T-helper 2 cell (primary cell): ENCODE measurements at regions not wholly inside any gene's neighbourhood (a gene's known extent, or its start where the extent isn't known, plus 50 kb on each side); places are given as distances from the start of the nearest gene placed in this dataset.

Source experiments
- DNase-seq, 5 experiments: peaks; one replicate each; pipeline versions ENCODE4 v3.0.0 to v3.0.0-alpha.2; 2012 to 2022

- no peak for DNase-seq
Measured at GRCh38 chr11:130587658-130588057, 139.2 kb downstream of the ADAMTS15 start.

GRCh38 chr11:130588471-130588870 is 140.0 kb downstream of the ADAMTS15 start:
- DNase-seq, result no peak

GRCh38 chr11:130592056-130592455 is 143.6 kb downstream of the ADAMTS15 start:
- DNase-seq, result no peak

DNA sequence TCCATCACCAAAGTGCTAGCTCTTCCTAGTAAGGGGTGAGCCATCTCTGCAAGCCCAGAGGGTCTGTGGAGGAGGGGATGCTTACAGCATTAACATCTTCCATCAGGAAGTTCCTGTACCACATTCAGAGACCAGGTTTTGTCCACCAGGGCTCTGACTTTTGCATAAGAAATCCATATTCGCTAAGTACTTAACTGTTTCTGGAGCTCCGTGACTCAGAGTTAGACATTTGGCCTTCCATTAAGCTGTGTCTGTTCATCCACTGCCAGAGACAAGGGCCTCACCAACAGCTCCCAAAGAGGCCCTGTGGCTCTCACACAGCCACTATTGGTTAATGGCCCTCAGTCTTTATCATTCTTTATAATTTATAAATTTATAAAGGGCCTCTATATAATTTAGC is 144.6 kb downstream of the ADAMTS15 start:
- DNase-seq, result no peak

DNA sequence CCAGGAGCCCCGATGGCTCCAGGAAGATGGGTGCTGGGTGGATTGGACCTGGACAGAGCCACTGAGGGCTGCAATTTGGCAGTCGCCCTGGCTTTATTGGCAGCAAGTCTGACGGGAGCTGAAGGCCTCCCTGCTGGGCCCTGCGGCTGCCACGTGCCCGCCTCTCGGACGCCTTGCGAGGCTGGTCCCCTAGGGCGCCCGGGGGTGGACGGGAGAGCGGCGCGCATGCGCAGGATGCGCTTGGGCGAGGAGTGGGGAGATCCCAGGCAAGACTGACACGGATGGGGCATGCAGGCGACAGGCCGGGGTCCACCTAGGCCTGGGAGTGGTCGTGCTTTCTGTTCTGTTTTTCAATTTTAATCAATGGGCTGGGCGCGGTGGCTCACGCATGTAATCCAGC is 150.0 kb downstream of the ADAMTS15 start:
- no peak for DNase-seq

GRCh38 chr11:130599073-130599654 is 150.7 kb downstream of the ADAMTS15 start:
- DNase-seq, result no peak

- no peak for DNase-seq
Measured at GRCh38 chr11:130600139-130600538, 151.7 kb downstream of the ADAMTS15 start.

GRCh38 chr11:130600616-130601015 is 152.2 kb downstream of the ADAMTS15 start:
- DNase-seq, result no peak

DNA sequence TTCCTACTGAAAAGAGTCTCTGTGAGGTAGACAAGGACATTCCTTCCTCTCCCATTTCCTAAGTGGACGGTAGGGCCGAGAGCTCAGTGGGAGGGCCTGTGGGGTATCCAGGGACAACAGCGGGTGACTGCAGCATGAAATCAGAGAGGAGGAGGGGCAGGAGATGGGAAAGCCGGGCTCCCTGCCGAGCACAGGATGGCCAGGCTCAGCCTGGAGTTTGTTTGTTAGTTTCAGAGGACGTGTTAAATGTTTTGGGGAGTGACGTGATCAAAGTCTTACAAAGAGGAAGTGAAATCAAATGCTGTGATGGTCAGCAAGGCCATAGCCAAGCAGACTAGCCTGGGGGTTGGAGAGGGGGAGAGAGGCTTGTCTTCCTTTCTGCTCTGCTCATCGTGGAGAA is 152.7 kb downstream of the ADAMTS15 start:
- DNase-seq, result no peak

- DNase-seq, result no peak
Measured at GRCh38 chr11:130601764-130602460, 153.5 kb downstream of the ADAMTS15 start.

GRCh38 chr11:130602641-130603334 is 154.3 kb downstream of the ADAMTS15 start:
- DNase-seq, result no peak

GRCh38 chr11:130603335-130603906 is 155.0 kb downstream of the ADAMTS15 start:
- DNase-seq, result no peak

DNA sequence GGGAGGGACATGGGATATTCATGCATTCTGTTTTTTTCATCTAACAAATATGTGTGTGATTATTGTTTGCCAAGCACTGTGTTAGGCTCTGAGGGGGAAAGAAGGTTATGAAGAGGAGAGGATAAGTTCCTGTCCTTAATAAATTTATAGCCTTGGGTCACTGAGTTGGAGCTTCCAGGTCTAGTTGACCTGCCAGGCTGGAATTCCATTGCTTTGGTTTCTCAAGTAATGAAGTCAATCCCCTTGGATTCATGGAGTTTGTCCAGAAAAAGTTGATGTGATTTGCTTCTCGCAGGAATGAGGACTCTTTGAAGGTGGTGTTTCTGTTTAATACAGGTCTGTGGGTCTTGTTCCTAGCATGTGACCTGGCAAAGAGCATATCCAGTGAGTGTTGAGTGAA is 156.2 kb downstream of the ADAMTS15 start:
- no peak for DNase-seq

DNA sequence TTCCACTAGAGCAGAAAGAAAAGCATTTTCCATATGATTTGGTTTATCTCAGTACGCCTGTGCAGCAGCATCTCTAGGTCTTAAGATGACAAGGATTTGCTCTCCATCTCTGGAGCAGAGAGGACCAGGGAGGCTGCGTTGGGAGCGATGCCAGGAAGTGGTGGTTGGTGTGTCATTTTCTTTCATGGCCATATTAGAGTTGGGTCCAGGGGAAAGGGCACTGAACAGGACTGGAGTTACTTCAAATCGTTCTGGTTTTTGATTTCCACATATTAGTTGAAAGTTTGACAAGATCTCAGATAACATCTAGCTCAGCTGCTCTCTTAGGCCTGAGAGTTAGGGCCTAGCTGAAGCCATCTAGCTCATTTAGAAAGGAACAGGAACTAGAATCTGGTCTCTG is 157.7 kb downstream of the ADAMTS15 start:
- DNase-seq, result no peak

GRCh38 chr11:130606781-130607511 is 158.5 kb downstream of the ADAMTS15 start:
- DNase-seq, result no peak

DNA sequence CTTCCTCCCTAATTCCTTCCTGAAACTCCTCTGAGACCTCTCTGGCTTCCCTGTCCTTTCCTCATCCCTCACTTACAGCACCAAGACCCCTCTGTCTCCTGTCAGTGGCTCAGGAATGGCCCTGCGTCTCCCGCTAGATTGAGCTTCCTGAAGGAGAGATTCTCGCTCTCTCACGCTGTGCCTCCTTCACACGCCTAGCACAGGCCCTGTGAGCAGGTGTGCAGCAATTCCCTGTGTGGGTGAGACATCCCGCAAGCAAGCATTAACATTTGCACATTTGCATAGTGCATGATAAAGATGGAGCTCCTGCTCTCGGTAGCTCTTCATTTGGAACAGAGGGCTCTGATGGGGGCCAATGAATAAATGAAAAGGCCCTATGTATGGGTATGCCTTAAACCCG is 159.8 kb downstream of the ADAMTS15 start:
- DNase-seq, result no peak

DNA sequence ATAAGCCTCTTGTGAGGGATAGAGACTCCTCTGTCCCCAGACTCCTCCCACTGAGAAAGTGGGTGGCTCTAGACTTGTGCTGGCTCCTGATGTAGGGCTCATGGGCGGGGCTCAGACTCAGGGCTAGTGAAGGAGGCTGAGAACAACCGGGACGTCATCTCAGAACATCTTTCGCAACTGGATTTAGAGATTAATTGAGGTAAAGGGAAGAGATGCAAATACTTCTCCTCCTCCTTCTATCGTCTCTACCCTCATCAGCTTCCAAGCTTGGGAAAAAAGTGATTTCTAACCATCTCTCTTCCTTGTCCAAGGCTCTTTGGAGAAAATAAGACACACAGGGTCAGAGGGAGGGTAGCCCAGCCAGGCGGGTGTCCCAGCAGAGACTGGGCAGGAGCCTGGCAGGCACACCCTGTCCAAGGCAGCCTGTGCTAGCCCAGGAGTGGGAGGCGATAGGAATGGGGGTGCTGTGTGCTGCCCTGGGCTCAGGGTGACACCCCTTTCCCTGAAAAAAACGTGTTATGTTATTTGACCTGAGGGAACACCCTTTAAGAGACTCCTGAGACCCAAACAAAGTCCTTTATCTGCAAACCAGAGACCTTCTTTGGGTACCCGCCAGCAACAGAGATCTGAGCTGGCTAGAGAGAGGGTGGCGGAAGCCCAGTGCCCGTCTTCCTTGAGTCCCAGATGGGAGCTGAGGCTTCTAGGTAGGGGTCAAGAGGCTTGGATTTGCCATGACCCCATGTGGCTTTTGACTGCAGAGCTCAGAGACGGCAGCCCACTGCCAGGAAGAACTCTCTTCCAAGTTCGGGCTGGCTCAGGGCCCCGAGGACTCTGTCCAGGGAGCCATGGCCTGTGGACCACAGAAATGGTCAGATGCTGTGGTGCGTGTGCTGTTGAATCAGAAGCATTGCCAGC is 160.9 kb downstream of the ADAMTS15 start:
- no peak for DNase-seq

DNA sequence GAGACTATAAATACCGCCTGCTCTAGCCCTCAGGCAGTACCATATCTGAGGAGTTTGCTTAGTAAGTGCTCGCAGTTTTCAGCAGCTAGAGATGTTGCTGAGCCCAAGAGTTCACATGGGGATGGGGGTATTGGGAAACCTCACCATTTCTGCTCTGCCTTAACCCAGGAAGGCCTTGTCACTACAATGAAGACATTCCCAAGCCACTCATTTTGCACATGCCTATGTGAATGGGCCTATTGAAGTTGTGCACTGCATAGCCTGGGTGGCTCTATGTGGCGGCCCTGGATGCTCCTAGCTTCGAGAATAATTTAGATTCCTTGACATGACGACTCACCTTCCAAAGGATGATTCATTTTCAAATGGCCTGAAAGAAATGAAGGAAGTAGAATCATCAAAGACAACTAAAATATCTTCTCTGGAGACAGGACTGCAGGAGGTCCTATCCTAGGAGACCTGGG is 163.4 kb downstream of the ADAMTS15 start:
- DNase-seq, result no peak

GRCh38 chr11:130612291-130612851 is 163.9 kb downstream of the ADAMTS15 start:
- no peak for DNase-seq

DNA sequence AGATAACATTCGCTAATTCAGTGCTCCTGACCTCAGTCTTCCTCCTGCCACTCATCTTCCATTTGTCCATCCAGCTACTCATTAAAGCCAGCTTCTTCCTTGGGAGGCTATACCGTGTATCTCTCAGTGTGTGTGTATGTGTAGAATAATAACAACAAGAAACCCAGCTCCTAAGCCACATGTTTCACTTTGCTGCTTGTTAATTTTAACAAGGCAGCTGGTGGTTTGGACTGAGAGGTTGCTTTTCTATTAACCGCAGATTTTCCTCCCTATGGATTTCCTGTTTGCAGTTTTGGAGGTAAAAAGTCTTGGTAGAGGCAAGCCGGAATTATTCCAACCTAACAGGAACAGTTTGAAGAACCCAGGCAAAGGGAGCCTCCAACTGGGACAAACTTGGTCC is 165.0 kb downstream of the ADAMTS15 start:
- DNase-seq, result no peak

GRCh38 chr11:130614591-130614990 is 166.1 kb downstream of the ADAMTS15 start:
- DNase-seq, result no peak

DNA sequence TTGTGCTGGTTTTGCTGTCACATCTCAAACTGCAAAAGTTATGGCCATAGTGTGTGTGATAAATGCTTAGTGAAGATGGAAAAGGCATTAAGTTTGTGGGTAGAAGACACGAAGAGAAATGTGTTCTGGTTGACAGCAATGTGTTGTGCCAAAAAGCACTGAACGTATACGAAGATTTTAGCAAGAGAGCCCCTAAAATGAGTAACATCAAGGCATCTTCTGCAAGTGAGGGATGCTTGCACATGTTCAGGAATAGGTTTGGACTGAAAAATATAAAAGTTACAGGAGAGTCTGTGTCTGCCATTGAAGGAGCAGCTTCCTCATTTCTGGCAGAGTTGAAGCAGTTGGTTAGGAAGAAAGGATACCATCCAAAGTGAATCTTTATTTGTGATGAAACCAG is 167.1 kb downstream of the ADAMTS15 start:
- DNase-seq, result no peak
